ENCODE measurements at regions not wholly inside any gene's neighbourhood (a gene's known extent, or its start where the extent isn't known, plus 50 kb on each side); places are given as distances from the start of the nearest gene placed in this dataset.

DNA sequence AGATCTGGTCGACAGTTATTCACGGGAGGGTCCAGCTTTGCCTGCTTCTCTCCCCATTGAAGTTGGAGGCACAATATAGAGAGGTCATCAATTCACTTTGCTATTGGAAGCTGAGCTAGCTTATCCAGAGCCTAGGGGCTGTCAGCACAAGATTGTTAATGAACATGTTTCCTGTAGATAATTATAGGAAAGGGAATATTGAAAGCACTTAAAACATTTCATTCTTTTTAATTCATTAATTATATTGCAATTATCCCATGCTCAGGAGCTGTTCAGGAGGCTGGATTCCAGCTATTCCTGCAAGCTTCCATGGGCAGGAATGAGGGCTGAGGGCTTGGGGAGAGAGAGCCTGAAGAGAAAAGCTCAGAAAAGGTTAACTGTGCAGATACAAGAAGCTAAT lies 153.1 kb upstream of the BRINP1 start:
- H3K4me1 ChIP-seq (ENCODE audit: control insufficient read depth, extremely low read depth, insufficient read depth, low read length) = no peaks in the 10 kb centered on the region
- no peak overlapping the region for H3K4me2 ChIP-seq (ENCODE audit: insufficient read depth, low read length)
- peaks cover 3% of the 10 kb centered on the region for H3K9me3 ChIP-seq (replicated peaks; ENCODE audit: control insufficient read depth, insufficient read depth, low read length)
- H4K20me1 ChIP-seq (replicated peaks; ENCODE audit: control insufficient read depth, extremely low read depth, insufficient read depth, low read length) = no peaks in the 10 kb centered on the region
- H3K4me3 ChIP-seq (replicated peaks in 1 of 3; ENCODE audit: insufficient read depth in 1 of 3, low read depth in 1 of 3, low read length in 3 of 3) = no peak overlapping the region
- no peak for DNase-seq (ENCODE audit: low read depth, low spot score)
- no peaks in the 10 kb centered on the region for H3K9me1 ChIP-seq (replicated peaks; ENCODE audit: control insufficient read depth, extremely low read depth, insufficient read depth, low read length)
- CTCF ChIA-PET = no interaction called here
- no peak overlapping the region for H3K9ac ChIP-seq (replicated peaks; ENCODE audit: extremely low read depth, insufficient read depth, low read length)
- no TSS peak for BruUV-seq (replicated peaks)
- no peak for FAIRE-seq
- H3K36me3 ChIP-seq (ENCODE audit: control insufficient read depth in 2 of 2, extremely low read depth in 1 of 2, insufficient read depth in 2 of 2, low read length in 2 of 2) = no peaks in the 10 kb centered on the region
- H3K27me3 ChIP-seq (ENCODE audit: control insufficient read depth in 2 of 2, insufficient read depth in 2 of 2, low read length in 2 of 2) = no peaks in the 10 kb centered on the region
- TF ChIP-seq POLR2A (IDR thresholded peaks at IDR 0.05; ENCODE audit: low read depth, low read length) = no peak
- TF ChIP-seq JUN (IDR thresholded peaks at IDR 0.05; ENCODE audit: borderline replicate concordance, insufficient read depth, insufficient read length, low read depth) = no peak
- no peak for TF ChIP-seq GATA2 (IDR thresholded peaks at IDR 0.05; ENCODE audit: insufficient read depth, insufficient read length, low read depth, low read length)
- TF ChIP-seq POLR2AphosphoS5 (IDR thresholded peaks at IDR 0.05; ENCODE audit: insufficient read depth, low read depth, low read length) = no peak
- no peak for TF ChIP-seq FOS (IDR thresholded peaks at IDR 0.05; ENCODE audit: borderline replicate concordance, insufficient read depth, low read length)
- TF ChIP-seq EZH2 (IDR thresholded peaks at IDR 0.05; ENCODE audit: borderline replicate concordance, low read depth, low read length, severe bottlenecking) = no peak
- no peak for TF ChIP-seq MYC (IDR thresholded peaks at IDR 0.05; ENCODE audit: low read depth, low read length)
- no peak for TF ChIP-seq MAX (IDR thresholded peaks at IDR 0.05; ENCODE audit: insufficient read depth, insufficient read length)
- no peak overlapping the region for H2AFZ ChIP-seq (ENCODE audit: low read depth, low read length)
- dilution Hi-C loops (cut with MboI; ENCODE audit: extremely low pct_ligation_motif_present, low sequenced_read_pairs) = no loop called here
- H3K79me2 ChIP-seq (ENCODE audit: control insufficient read depth, insufficient read depth, low read length) = no peaks in the 10 kb centered on the region
- intact Hi-C loops (cut with micrococcal nuclease) = no loop called here
- POLR2A ChIA-PET = no interaction called here
- no peak overlapping the region for H3K27ac ChIP-seq (ENCODE audit: insufficient read depth, low read depth, low read length)

DNA sequence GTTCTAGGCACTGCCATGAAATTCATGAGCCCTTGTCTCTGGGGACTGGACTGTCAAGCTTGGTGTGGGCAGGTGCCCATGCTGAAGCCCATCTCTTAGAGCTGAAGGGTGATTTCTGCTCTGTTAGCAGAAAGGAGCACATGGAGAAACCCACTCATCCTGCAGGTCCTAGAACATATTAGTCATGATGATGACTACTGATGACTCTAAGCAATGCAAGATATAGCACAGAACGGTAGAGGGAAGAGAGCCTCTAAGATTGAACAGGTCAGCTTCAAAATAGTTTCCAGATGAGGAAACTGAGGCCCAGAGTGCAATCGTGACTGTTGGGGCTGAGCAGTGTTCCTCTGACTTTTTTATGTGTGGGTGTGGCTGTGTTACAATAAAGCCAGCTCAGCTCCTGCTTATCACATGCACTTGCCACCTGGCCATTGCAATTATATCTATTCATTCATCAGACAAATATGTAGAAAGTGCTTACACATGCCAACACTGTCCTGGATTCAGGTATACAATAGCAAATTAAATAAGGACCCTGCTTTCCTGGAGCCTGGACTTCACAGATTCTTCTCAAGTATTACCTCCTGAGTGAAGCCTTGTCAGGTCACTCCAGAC lies 140.2 kb upstream of the BRINP1 start:
- Histone ChIP-seq H3K4me3 (replicated peaks in 1 of 3; ENCODE audit: insufficient read depth in 1 of 3, low read depth in 1 of 3, low read length in 3 of 3) (no peak overlapping the region), H3K9ac (replicated peaks; ENCODE audit: extremely low read depth, insufficient read depth, low read length) (no peak overlapping the region), H3K4me1 (ENCODE audit: control insufficient read depth, extremely low read depth, insufficient read depth, low read length) (no peaks in the 10 kb centered on the region), H3K4me2 (ENCODE audit: insufficient read depth, low read length) (no peak overlapping the region), H3K79me2 (ENCODE audit: control insufficient read depth, insufficient read depth, low read length) (no peaks in the 10 kb centered on the region), H3K9me1 (replicated peaks; ENCODE audit: control insufficient read depth, extremely low read depth, insufficient read depth, low read length) (no peaks in the 10 kb centered on the region), H3K27ac (ENCODE audit: insufficient read depth, low read depth, low read length) (no peak overlapping the region), H4K20me1 (replicated peaks; ENCODE audit: control insufficient read depth, extremely low read depth, insufficient read depth, low read length) (no peaks in the 10 kb centered on the region), H3K27me3 (ENCODE audit: control insufficient read depth in 2 of 2, insufficient read depth in 2 of 2, low read length in 2 of 2) (no peaks in the 10 kb centered on the region), H3K36me3 (ENCODE audit: control insufficient read depth in 2 of 2, extremely low read depth in 1 of 2, insufficient read depth in 2 of 2, low read length in 2 of 2) (no peaks in the 10 kb centered on the region), H3K9me3 (replicated peaks; ENCODE audit: control insufficient read depth, insufficient read depth, low read length) (peaks cover 2% of the 10 kb centered on the region), H2AFZ (ENCODE audit: low read depth, low read length) (no peak overlapping the region)
- TF ChIP-seq MAX (IDR thresholded peaks at IDR 0.05; ENCODE audit: insufficient read depth, insufficient read length) = no peak
- no peak for TF ChIP-seq POLR2A (IDR thresholded peaks at IDR 0.05; ENCODE audit: low read depth, low read length)
- no peak for TF ChIP-seq EZH2 (IDR thresholded peaks at IDR 0.05; ENCODE audit: borderline replicate concordance, low read depth, low read length, severe bottlenecking)
- no peak for TF ChIP-seq FOS (IDR thresholded peaks at IDR 0.05; ENCODE audit: borderline replicate concordance, insufficient read depth, low read length)
- no peak for TF ChIP-seq POLR2AphosphoS5 (IDR thresholded peaks at IDR 0.05; ENCODE audit: insufficient read depth, low read depth, low read length)
- no peak for TF ChIP-seq JUN (IDR thresholded peaks at IDR 0.05; ENCODE audit: borderline replicate concordance, insufficient read depth, insufficient read length, low read depth)
- no peak for TF ChIP-seq GATA2 (IDR thresholded peaks at IDR 0.05; ENCODE audit: insufficient read depth, insufficient read length, low read depth, low read length)
- no peak for TF ChIP-seq MYC (IDR thresholded peaks at IDR 0.05; ENCODE audit: low read depth, low read length)
- TF ChIP-seq, protein P1, sequence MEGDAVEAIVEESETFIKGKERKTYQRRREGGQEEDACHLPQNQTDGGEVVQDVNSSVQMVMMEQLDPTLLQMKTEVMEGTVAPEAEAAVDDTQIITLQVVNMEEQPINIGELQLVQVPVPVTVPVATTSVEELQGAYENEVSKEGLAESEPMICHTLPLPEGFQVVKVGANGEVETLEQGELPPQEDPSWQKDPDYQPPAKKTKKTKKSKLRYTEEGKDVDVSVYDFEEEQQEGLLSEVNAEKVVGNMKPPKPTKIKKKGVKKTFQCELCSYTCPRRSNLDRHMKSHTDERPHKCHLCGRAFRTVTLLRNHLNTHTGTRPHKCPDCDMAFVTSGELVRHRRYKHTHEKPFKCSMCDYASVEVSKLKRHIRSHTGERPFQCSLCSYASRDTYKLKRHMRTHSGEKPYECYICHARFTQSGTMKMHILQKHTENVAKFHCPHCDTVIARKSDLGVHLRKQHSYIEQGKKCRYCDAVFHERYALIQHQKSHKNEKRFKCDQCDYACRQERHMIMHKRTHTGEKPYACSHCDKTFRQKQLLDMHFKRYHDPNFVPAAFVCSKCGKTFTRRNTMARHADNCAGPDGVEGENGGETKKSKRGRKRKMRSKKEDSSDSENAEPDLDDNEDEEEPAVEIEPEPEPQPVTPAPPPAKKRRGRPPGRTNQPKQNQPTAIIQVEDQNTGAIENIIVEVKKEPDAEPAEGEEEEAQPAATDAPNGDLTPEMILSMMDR (IDR thresholded peaks at IDR 0.05; ENCODE audit: extremely low read depth in 1 of 2, insufficient read depth in 1 of 2, low read depth in 1 of 2, low read length in 2 of 2) = no peak
- dilution Hi-C loops (cut with MboI; ENCODE audit: extremely low pct_ligation_motif_present, low sequenced_read_pairs) = no loop called here
- FAIRE-seq (no peak), DNase-seq (ENCODE audit: low read depth, low spot score) (no peak)
- BruUV-seq (replicated peaks) = no TSS peak
- intact Hi-C loops (cut with micrococcal nuclease) = no loop called here
- POLR2A ChIA-PET = no interaction called here
- CTCF ChIA-PET = interaction anchor here (0.5 kb wide), 1 partner anchor 352 kb away, joined by 5 read pairs; no protein-coding TSS in a partner anchor

Measured in endothelial cell of umbilical vein (primary cell).